ENCODE measurements at regions not wholly inside any gene's neighbourhood (a gene's known extent, or its start where the extent isn't known, plus 50 kb on each side); places are given as distances from the start of the nearest gene placed in this dataset.
A peak's percentile ranks its signal among the peaks of the same experiment; 100 is the strongest.

- DNase-seq = no peak
Measured at GRCh38 chr3:99191186-99191585, 289.7 kb upstream of the DCBLD2 start.

GRCh38 chr3:99188936-99189335 lies 287.4 kb upstream of the DCBLD2 start:
- no peak for DNase-seq

- no peak for DNase-seq
Measured at GRCh38 chr3:99186016-99186415, 284.5 kb upstream of the DCBLD2 start.

GRCh38 chr3:99176169-99176964 lies 274.9 kb upstream of the DCBLD2 start:
- no peak for DNase-seq

GRCh38 chr3:99175276-99175812 lies 273.8 kb upstream of the DCBLD2 start:
- no peak for DNase-seq

- DNase-seq = no peak
Measured at GRCh38 chr3:99172736-99173657, 271.5 kb upstream of the DCBLD2 start.

- no peak for DNase-seq
Measured at GRCh38 chr3:99171800-99172199, 270.3 kb upstream of the DCBLD2 start.

- DNase-seq = no peak
Measured at GRCh38 chr3:99170867-99171517, 269.5 kb upstream of the DCBLD2 start.

GRCh38 chr3:99167071-99167470 lies 265.6 kb upstream of the DCBLD2 start:
- DNase-seq = no peak

GRCh38 chr3:99163314-99163713 lies 261.8 kb upstream of the DCBLD2 start:
- DNase-seq = no peak

GRCh38 chr3:99159220-99159762 lies 257.8 kb upstream of the DCBLD2 start:
- DNase-seq = no peak

GRCh38 chr3:99145031-99145430 lies 243.5 kb upstream of the DCBLD2 start:
- DNase-seq = no peak

- DNase-seq = no peak
Measured at GRCh38 chr3:99143493-99143892, 242.0 kb upstream of the DCBLD2 start.

- DNase-seq = no peak
Measured at GRCh38 chr3:99134986-99135385, 233.5 kb upstream of the DCBLD2 start.

- DNase-seq = no peak
Measured at GRCh38 chr3:99131876-99132275, 230.4 kb upstream of the DCBLD2 start.

GRCh38 chr3:99128725-99129505 lies 227.4 kb upstream of the DCBLD2 start:
- DNase-seq = peak; percentile 2

GRCh38 chr3:99128235-99128634 lies 226.7 kb upstream of the DCBLD2 start:
- no peak for DNase-seq

GRCh38 chr3:99126316-99126715 lies 224.8 kb upstream of the DCBLD2 start:
- DNase-seq = no peak

- DNase-seq = no peak
Measured at GRCh38 chr3:99119385-99119784, 217.9 kb upstream of the DCBLD2 start.

GRCh38 chr3:99118381-99118780 lies 216.9 kb upstream of the DCBLD2 start:
- DNase-seq = no peak

GRCh38 chr3:99114565-99115291 lies 213.2 kb upstream of the DCBLD2 start:
- DNase-seq = no peak
